Myocyte (in vitro differentiated cells): ENCODE measurements at regions not wholly inside any gene's neighbourhood (a gene's known extent, or its start where the extent isn't known, plus 50 kb on each side); places are given as distances from the start of the nearest gene placed in this dataset.
"Not testable (repeated sequence)": the region's sequence is repeated elsewhere in the genome, so short reads cannot be mapped to it uniquely, and the experiment has no call there.

Experiments used
- DNase-seq: peaks from one replicate; pipeline ENCODE4 v3.0.0-alpha.2; 2012; ENCODE audit warnings: low read depth

GRCh38 chr18:65162086-65162485 is 588.7 kb upstream of the CDH7 start:
- DNase-seq: not testable (repeated sequence)

GRCh38 chr18:65146482-65147021 is 604.3 kb upstream of the CDH7 start:
- no peak for DNase-seq

GRCh38 chr18:65145312-65145711 is 605.5 kb upstream of the CDH7 start:
- no peak for DNase-seq

GRCh38 chr18:65133610-65134009 is 617.2 kb upstream of the CDH7 start:
- DNase-seq: no peak

- no peak for DNase-seq
Measured at GRCh38 chr18:65124633-65125032, 626.2 kb upstream of the CDH7 start.

DNA sequence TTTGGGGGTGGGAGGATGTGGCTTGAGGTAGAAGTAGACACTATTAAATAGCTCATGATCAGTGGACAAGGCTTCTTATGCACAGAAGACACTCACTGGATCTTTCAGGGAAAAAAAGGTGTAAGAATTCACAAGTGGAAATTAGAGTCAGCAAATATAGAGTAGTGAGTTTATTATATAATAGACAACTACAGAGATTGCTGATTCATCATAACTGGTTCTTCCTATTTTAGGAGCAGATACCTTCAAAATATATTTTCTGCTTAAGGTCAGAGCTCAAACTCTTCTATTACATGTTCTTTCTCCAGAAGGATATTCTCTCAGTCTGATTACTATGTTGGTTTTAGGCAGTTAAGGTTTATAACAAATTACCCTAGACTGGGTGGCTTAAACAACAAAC is 646.9 kb upstream of the CDH7 start:
- no peak for DNase-seq

DNA sequence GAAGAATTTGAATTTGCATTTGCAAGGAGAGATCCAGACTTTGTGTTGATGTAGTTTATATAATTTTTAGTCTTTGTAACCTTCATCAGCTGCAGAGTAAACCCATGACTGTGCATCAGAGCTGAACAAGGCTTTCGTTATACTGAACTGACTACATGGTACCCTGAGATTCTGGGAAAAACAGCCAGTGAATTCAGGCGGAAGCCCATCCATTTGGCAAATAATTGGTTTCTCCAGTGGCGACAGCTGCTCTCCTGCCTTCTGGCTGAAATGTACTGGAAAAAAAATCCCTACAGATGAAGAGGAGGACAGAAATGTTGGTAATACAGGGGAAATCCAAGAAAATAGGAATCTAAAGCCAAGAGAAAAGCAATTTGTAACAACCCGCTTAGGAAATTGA is 657.5 kb upstream of the CDH7 start:
- no peak for DNase-seq

DNA sequence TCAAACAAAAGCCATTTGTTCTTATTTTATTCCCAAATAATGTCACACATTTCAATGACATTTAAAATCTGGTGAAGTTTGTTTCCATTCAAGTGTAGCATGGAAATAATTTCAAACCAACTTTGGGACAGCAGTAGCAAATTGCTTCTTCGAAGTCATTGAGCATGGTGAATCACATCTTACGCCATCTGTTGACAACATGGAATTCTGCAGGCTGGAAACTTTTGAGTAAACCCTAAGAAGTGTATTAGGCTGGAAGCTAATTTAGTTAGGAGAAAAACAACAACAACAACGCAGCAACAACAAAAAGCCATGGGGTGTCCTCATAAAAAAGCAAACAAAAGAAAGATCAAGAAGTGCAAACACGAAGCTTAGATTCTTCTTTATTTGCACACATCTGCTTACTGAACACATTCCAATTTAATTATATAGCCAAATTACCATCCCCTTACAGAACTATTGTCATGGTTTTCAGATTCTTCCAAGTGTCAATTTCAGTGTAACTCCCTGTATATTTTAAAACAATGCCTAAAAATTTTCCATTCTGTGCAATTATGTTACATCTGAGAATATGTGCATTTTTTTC is 659.0 kb upstream of the CDH7 start:
- DNase-seq: peak; percentile 0

DNA sequence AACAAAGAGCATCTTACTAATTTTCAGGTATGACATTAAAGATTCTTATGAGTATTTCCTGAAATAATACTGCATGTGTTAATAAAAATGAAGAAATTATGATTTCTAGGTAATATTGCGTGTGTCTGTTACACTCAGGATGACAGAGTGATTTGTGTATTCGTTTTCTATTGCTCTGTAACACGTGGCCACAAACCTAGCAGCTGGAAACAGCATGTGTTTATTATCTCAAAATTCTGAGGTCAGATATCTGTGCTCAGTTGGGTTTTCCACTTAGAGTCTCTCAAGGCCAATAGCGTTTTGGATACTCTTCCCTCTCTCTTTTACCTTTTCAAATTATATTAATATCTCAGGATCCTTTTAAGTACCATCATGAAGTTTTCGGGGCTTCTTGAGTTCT is 667.9 kb upstream of the CDH7 start:
- DNase-seq: no peak

- DNase-seq: no peak
Measured at GRCh38 chr18:65081786-65082185, 669.0 kb upstream of the CDH7 start.

DNA sequence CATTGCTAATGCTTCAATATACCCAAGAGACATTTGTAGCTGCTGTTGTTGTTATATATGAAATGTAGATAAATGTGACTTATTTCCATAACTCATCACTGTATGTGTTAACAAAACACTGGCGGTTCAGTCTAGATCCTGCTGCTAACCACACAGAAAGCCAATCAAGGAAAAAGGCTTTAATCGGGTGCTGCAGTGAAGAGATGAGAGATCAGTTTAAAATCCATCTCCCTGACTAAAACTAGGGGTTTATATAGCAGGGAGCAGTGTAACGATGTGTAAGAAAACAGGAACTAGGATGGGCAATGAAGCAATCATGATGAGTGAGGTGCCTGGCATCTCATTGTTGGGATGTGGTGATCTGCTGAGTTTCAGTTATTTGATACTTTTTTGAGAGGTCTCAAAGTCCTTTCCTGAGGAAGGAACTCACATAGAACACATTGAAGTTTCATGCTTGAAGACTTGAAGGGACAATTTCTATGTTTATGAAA is 677.7 kb upstream of the CDH7 start:
- DNase-seq: no peak

DNA sequence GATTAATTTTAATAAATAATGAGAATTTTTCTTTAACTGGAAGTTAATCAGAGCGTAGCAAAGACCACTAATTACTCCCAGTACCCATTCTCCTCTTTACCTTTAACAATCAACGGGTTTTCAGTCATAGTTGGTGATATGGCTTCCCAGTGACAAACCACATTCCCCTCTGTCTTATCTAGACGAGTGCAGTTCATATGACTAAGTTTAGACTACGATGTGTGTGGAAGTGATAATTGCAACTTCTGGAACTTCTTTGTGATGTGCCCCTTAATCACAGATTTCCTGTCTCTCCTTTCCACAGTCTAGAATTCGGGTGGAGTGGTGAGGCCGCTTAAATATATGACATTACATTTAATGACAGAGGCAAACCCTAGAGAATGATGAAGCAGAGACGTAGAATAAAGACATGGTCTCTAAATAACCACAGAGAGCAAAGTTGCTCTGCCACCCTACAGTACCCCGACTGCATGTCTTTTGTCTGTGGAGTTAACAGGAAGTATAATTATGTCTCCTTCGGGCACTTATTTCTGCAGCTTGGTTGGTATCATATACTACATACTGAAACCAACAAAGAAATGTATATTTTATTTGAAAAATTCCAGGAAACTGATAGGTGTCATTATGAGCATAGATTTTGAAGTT is 693.3 kb upstream of the CDH7 start:
- DNase-seq: no peak

GRCh38 chr18:65056575-65056974 is 694.2 kb upstream of the CDH7 start:
- DNase-seq: no peak

DNA sequence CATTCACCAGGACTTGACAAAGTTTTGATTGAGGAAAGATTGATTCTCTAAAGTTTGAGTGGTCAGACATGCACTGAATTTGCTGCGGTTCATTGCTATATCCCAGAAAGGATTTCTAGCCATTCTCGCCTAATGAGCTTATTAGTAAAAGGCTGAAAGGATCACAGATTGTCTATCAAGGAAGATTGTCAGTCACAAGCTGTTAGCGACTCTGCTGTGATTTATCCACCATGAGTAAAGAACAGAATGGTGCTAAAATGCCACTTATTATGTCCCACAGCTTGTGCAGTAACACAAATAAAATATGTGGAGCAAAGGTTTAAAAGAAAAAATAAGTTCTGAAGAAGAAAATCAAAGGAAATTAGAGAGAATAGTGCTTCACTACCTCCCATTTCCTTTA is 701.2 kb upstream of the CDH7 start:
- no peak for DNase-seq

GRCh38 chr18:65039578-65039977 is 711.2 kb upstream of the CDH7 start:
- DNase-seq: no peak

- no peak for DNase-seq
Measured at GRCh38 chr18:65035701-65036100, 715.1 kb upstream of the CDH7 start.

GRCh38 chr18:65025756-65026155 is 725.1 kb upstream of the CDH7 start:
- no peak for DNase-seq

DNA sequence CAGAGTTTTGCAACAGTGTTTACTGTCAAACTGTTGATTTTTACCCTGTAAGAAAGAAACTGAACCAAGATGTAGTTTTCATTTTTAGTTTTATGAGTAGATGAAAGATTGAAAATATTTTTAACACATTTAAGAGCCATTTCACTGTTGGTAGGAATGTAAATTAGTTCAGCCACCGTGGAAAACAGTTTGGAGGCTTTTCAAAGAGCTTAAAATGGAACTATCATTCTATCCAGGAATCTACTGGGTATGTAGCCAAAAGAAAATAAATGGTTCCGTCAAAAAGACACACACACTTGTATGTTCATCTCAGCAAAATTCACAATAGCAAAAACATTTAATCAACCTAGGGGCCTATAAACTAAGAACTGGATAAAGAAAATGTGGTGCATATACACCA is 729.8 kb upstream of the CDH7 start:
- no peak for DNase-seq

GRCh38 chr18:65018184-65018583 is 732.6 kb upstream of the CDH7 start:
- DNase-seq: no peak

GRCh38 chr18:65017372-65017760 is 733.4 kb upstream of the CDH7 start:
- no peak for DNase-seq

DNA sequence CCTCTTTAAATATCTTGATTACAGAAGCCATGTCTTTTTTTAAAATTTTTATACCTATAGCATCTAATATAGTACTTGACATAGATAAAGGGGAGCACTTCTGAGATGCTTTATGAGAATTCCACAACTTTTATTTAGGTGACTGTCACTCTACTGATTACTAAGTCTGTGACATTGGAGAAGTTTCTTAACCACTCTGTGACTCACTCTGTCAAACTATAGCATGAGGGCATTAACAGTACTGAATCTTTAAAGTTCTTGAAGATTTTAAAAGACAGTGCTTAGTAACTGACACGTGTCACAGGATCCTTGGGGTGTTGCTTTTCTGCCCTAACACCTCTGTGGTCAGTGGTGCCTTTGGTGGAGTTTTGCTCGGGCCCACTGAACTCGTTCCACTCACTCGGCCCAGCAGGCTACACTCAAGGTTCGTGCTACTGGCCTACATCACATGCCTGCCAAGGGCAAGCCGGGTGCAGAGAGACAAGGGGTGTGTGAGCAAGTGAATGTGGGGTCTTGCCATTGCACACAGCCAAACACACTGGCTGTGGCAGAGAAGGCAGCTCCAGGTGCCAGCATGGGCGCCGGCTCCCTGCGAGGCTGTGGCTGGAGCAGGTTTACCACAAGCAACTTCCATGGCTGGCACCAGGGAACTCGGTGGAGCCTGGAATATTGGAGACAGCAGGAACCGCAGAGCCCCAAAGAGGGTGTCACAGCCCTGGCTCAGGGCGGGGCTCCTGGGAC is 734.0 kb upstream of the CDH7 start:
- DNase-seq: no peak

- DNase-seq: no peak
Measured at GRCh38 chr18:64994370-64994769, 756.4 kb upstream of the CDH7 start.
